ENCODE measurements at regions not wholly inside any gene's neighbourhood (a gene's known extent, or its start where the extent isn't known, plus 50 kb on each side); places are given as distances from the start of the nearest gene placed in this dataset.

- Histone ChIP-seq H2AK9ac (replicated peaks; ENCODE audit: low read depth, low read length, poor library complexity) (no peak overlapping the region), H3K9me1 (ENCODE audit: insufficient read depth, low read length) (no peaks in the 10 kb centered on the region), H4K91ac (ENCODE audit: insufficient read depth, low read depth, low read length) (no peak overlapping the region), H3K9ac (ENCODE audit: low read depth, low read length) (no peak overlapping the region), H3K4me1 (ENCODE audit: control insufficient read depth, insufficient read depth, low read length) (no peaks in the 10 kb centered on the region), H3K9me3 (ENCODE audit: control insufficient read depth, insufficient read depth, low read length) (peaks cover 19% of the 10 kb centered on the region), H2AFZ (replicated peaks; ENCODE audit: low read length, poor library complexity) (no peak overlapping the region), H3K14ac (replicated peaks; ENCODE audit: low read depth, low read length) (no peak overlapping the region), H3K4ac (ENCODE audit: low read depth, low read length) (no peak overlapping the region), H4K8ac (ENCODE audit: low read depth in 2 of 2, low read length in 2 of 2) (no peak overlapping the region), H4K20me1 (ENCODE audit: insufficient read depth, low read length) (no peaks in the 10 kb centered on the region), H4K5ac (ENCODE audit: low read depth, low read length) (no peak overlapping the region), H3K27ac (ENCODE audit: insufficient read depth, low read length) (no peak overlapping the region), H3K18ac (ENCODE audit: low read depth, low read length) (no peak overlapping the region), H3K79me1 (ENCODE audit: low read depth in 1 of 2, low read length in 2 of 2) (no peaks in the 10 kb centered on the region), H3K4me2 (ENCODE audit: low read depth, low read length) (no peak overlapping the region), H3K27me3 (ENCODE audit: control insufficient read depth, insufficient read depth, low read length) (no peaks in the 10 kb centered on the region), H3K56ac (ENCODE audit: extremely low read depth, insufficient read depth, low read length) (no peak overlapping the region), H3K36me3 (ENCODE audit: control insufficient read depth, insufficient read depth, low read length) (no peaks in the 10 kb centered on the region), H3K23ac (ENCODE audit: low read depth, low read length) (no peak overlapping the region), H2BK120ac (ENCODE audit: low read depth, low read length) (no peak overlapping the region), H2BK5ac (ENCODE audit: low read depth, low read length, poor library complexity, severe bottlenecking) (no peak overlapping the region), H2BK20ac (ENCODE audit: low read depth, low read length) (no peak overlapping the region), H2BK15ac (ENCODE audit: low read depth, low read length) (no peak overlapping the region), H3K4me3 (ENCODE audit: insufficient read depth, low read depth, low read length) (no peak overlapping the region), H2AK5ac (ENCODE audit: low read depth, low read length) (no peak overlapping the region)
- DNase-seq: no peak
- TF ChIP-seq MXI1 (IDR thresholded peaks at IDR 0.05; ENCODE audit: borderline replicate concordance, low read depth, low read length) (no peak), SMC3 (IDR thresholded peaks at IDR 0.05; ENCODE audit: low read depth, low read length) (no peak), RFX5 (IDR thresholded peaks at IDR 0.05; ENCODE audit: low read depth, low read length) (no peak), ELK1 (IDR thresholded peaks at IDR 0.05; ENCODE audit: borderline replicate concordance, low read depth, low read length) (no peak), BHLHE40 (IDR thresholded peaks at IDR 0.05; ENCODE audit: low read depth, low read length) (no peak), NFE2L2 (IDR thresholded peaks at IDR 0.05; ENCODE audit: low read depth, low read length) (no peak), MAZ (IDR thresholded peaks at IDR 0.05; ENCODE audit: borderline replicate concordance, low read depth, low read length) (no peak), RCOR1 (IDR thresholded peaks at IDR 0.05; ENCODE audit: insufficient replicate concordance, low read length) (no peak), FOS (IDR thresholded peaks at IDR 0.05; ENCODE audit: low read depth, low read length) (no peak), CHD1 (IDR thresholded peaks at IDR 0.05; ENCODE audit: low read depth, low read length) (no peak)
- TF ChIP-seq, protein P1, sequence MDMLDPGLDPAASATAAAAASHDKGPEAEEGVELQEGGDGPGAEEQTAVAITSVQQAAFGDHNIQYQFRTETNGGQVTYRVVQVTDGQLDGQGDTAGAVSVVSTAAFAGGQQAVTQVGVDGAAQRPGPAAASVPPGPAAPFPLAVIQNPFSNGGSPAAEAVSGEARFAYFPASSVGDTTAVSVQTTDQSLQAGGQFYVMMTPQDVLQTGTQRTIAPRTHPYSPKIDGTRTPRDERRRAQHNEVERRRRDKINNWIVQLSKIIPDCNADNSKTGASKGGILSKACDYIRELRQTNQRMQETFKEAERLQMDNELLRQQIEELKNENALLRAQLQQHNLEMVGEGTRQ (IDR thresholded peaks at IDR 0.05; ENCODE audit: low read depth, low read length): no peak
- TF ChIP-seq, protein P2, sequence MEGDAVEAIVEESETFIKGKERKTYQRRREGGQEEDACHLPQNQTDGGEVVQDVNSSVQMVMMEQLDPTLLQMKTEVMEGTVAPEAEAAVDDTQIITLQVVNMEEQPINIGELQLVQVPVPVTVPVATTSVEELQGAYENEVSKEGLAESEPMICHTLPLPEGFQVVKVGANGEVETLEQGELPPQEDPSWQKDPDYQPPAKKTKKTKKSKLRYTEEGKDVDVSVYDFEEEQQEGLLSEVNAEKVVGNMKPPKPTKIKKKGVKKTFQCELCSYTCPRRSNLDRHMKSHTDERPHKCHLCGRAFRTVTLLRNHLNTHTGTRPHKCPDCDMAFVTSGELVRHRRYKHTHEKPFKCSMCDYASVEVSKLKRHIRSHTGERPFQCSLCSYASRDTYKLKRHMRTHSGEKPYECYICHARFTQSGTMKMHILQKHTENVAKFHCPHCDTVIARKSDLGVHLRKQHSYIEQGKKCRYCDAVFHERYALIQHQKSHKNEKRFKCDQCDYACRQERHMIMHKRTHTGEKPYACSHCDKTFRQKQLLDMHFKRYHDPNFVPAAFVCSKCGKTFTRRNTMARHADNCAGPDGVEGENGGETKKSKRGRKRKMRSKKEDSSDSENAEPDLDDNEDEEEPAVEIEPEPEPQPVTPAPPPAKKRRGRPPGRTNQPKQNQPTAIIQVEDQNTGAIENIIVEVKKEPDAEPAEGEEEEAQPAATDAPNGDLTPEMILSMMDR (conservative IDR thresholded peaks at IDR 0.05; ENCODE audit: low read depth, low read length): no peak
- in situ Hi-C loops (cut with MboI; ENCODE audit: low sequenced_read_pairs) (no loop called here), intact Hi-C loops (cut with micrococcal nuclease) (no loop called here), dilution Hi-C loops (cut with HindIII; ENCODE audit: low sequenced_read_pairs, unreplicated experiment) (no loop called here)
- BruUV-seq (replicated peaks): no TSS peak
- ATAC-seq (ENCODE audit: low read depth): no peak
- ChIA-PET POLR2A (ENCODE audit: unreplicated experiment) (no interaction called here), CTCF (no interaction called here)
- no CpG with 5 or more reads among the region's 2 CpGs for WGBS, 2 experiments (ENCODE audit: extremely low coverage in 2 of 2, insufficient read length in 1 of 2)
Measured at GRCh38 chr5:6914347-6914746, 201.1 kb downstream of the TENT4A start.

All from IMR-90 (cell line).